ENCODE measurements at regions not wholly inside any gene's neighbourhood (a gene's known extent, or its start where the extent isn't known, plus 50 kb on each side); places are given as distances from the start of the nearest gene placed in this dataset.

- no peaks in the 10 kb centered on the region for H3K36me3 ChIP-seq
- H3K27ac ChIP-seq = no peak overlapping the region
- no peak for DNase-seq (ENCODE audit: low spot score in 2 of 2)
- TF ChIP-seq, protein P1, sequence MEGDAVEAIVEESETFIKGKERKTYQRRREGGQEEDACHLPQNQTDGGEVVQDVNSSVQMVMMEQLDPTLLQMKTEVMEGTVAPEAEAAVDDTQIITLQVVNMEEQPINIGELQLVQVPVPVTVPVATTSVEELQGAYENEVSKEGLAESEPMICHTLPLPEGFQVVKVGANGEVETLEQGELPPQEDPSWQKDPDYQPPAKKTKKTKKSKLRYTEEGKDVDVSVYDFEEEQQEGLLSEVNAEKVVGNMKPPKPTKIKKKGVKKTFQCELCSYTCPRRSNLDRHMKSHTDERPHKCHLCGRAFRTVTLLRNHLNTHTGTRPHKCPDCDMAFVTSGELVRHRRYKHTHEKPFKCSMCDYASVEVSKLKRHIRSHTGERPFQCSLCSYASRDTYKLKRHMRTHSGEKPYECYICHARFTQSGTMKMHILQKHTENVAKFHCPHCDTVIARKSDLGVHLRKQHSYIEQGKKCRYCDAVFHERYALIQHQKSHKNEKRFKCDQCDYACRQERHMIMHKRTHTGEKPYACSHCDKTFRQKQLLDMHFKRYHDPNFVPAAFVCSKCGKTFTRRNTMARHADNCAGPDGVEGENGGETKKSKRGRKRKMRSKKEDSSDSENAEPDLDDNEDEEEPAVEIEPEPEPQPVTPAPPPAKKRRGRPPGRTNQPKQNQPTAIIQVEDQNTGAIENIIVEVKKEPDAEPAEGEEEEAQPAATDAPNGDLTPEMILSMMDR (IDR thresholded peaks at IDR 0.05) = no peak
- TF ChIP-seq EP300 (IDR thresholded peaks at IDR 0.05) (no peak), POLR2A (IDR thresholded peaks at IDR 0.05) (no peak)
- no peaks in the 10 kb centered on the region for H3K27me3 ChIP-seq
- H3K4me1 ChIP-seq = no peaks in the 10 kb centered on the region
- peaks cover 0 to 28% (median 4%) of the 10 kb centered on the region in 4 donors for H3K9me3 ChIP-seq
- 10 to 15% methylated on average over 4 of the region's 4 CpGs for WGBS, 2 donors
- H3K4me3 ChIP-seq = no peak overlapping the region
These were observed 473.9 kb downstream of the BCL11B start for GRCh38 chr14:98798099-98798498.

GRCh38 chr14:98799891-98800290 is 472.1 kb downstream of the BCL11B start:
- Histone ChIP-seq H3K27ac (no peak overlapping the region), H3K36me3 (no peaks in the 10 kb centered on the region), H3K4me3 (no peak overlapping the region), H3K4me1 (no peaks in the 10 kb centered on the region), H3K9me3 (peaks cover 0 to 23% (median under 1%) of the 10 kb centered on the region in 4 donors), H3K27me3 (no peaks in the 10 kb centered on the region)
- WGBS, 2 donors = 69 to 71% methylated on average over 4 of the region's 4 CpGs
- DNase-seq (ENCODE audit: low spot score in 2 of 2) = no peak
- TF ChIP-seq, protein P1 (IDR thresholded peaks at IDR 0.05) = no peak
- TF ChIP-seq POLR2A (IDR thresholded peaks at IDR 0.05) (no peak), EP300 (IDR thresholded peaks at IDR 0.05) (no peak)

DNA sequence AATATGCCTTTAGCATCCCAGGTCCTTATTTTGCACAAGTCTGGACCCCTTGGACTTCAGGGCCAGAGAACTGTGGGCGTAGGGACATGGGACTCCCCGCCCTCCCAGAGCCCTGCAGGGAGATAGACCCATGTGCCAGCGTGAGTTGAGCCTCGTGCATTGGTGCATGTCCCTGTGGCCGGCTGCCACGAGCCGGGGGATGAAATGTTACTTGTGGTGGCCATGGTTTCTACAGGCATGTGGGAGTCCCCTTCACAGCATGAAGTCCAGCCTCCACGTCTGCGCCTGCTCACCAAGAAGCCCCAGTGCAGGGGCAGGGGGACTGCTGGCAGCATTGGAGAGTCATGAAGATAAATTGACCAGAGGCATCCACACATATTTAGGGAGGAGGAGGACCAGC is 470.0 kb downstream of the BCL11B start:
- 81 to 84% methylated on average over 4 to 6 of the region's 9 CpGs for WGBS, 2 donors
- TF ChIP-seq POLR2A (IDR thresholded peaks at IDR 0.05) (no peak), EP300 (IDR thresholded peaks at IDR 0.05) (no peak)
- TF ChIP-seq, protein P1 (IDR thresholded peaks at IDR 0.05) = no peak
- no peak for DNase-seq (ENCODE audit: low spot score in 2 of 2)

GRCh38 chr14:98803196-98803595 is 468.8 kb downstream of the BCL11B start:
- no peak overlapping the region for H3K27ac ChIP-seq
- DNase-seq (ENCODE audit: low spot score in 2 of 2) = no peak
- TF ChIP-seq POLR2A (IDR thresholded peaks at IDR 0.05) (no peak), EP300 (IDR thresholded peaks at IDR 0.05) (no peak)
- TF ChIP-seq, protein P1 (IDR thresholded peaks at IDR 0.05) = no peak
- 61 to 70% methylated on average over 5 of the region's 5 CpGs for WGBS, 2 donors
- H3K4me3 ChIP-seq = no peak overlapping the region
- H3K9me3 ChIP-seq = peaks cover 0 to 16% (median 0%) of the 10 kb centered on the region in 4 donors
- no peaks in the 10 kb centered on the region for H3K36me3 ChIP-seq
- H3K4me1 ChIP-seq = no peaks in the 10 kb centered on the region
- no peaks in the 10 kb centered on the region for H3K27me3 ChIP-seq

More for the DNA sequence above, 470.0 kb downstream of the BCL11B start:
- H3K27ac ChIP-seq = no peak overlapping the region
- peaks cover 0 to 16% (median 0%) of the 10 kb centered on the region in 4 donors for H3K9me3 ChIP-seq
- no peak overlapping the region for H3K4me3 ChIP-seq
- no peaks in the 10 kb centered on the region for H3K36me3 ChIP-seq
- H3K27me3 ChIP-seq = no peaks in the 10 kb centered on the region
- H3K4me1 ChIP-seq = no peaks in the 10 kb centered on the region

- Histone ChIP-seq H3K4me1 (no peaks in the 10 kb centered on the region), H3K27ac (no peak overlapping the region), H3K27me3 (no peaks in the 10 kb centered on the region), H3K36me3 (no peaks in the 10 kb centered on the region), H3K4me3 (no peak overlapping the region), H3K9me3 (peaks cover 0 to 8% (median 0%) of the 10 kb centered on the region in 4 donors)
- no peak for DNase-seq (ENCODE audit: low spot score in 2 of 2)
- 67 to 71% methylated on average over 12 of the region's 12 CpGs for WGBS, 2 donors
- TF ChIP-seq POLR2A (IDR thresholded peaks at IDR 0.05) = no peak
- TF ChIP-seq, protein P1 (IDR thresholded peaks at IDR 0.05) = no peak
- TF ChIP-seq EP300 (IDR thresholded peaks at IDR 0.05) = no peak
These were observed 463.2 kb downstream of the BCL11B start for GRCh38 chr14:98808494-98809407.
